ENCODE measurements at regions not wholly inside any gene's neighbourhood (a gene's known extent, or its start where the extent isn't known, plus 50 kb on each side); places are given as distances from the start of the nearest gene placed in this dataset.

GRCh38 chr2:177051278-177051677, 161.3 kb upstream of the HNRNPA3 start:
- CTCF ChIA-PET = no interaction called here
- Histone ChIP-seq H3K4me3 (ENCODE audit: low read depth, low read length, poor library complexity, severe bottlenecking) (no peak overlapping the region), H3K27me3 (replicated peaks; ENCODE audit: insufficient read depth, low read depth, low read length, poor library complexity) (no peaks in the 10 kb centered on the region), H3K9me3 (ENCODE audit: low read depth, low read length, poor library complexity, severe bottlenecking) (no peaks in the 10 kb centered on the region), H3K36me3 (ENCODE audit: insufficient read depth, low read length, poor library complexity, severe bottlenecking) (no peaks in the 10 kb centered on the region), H3K4me1 (ENCODE audit: insufficient read depth, low read length, poor library complexity, severe bottlenecking) (no peaks in the 10 kb centered on the region), H3K27ac (ENCODE audit: low read depth, low read length, poor library complexity, severe bottlenecking) (no peak overlapping the region)
- DNase-seq (ENCODE audit: low spot score) = no peak
- POLR2A ChIA-PET (ENCODE audit: low non-redundant PET) = no interaction called here
- TF ChIP-seq EZH2 (IDR thresholded peaks at IDR 0.05; ENCODE audit: borderline replicate concordance, low read depth, low read length, poor library complexity, severe bottlenecking) = no peak
- TF ChIP-seq, protein P1, sequence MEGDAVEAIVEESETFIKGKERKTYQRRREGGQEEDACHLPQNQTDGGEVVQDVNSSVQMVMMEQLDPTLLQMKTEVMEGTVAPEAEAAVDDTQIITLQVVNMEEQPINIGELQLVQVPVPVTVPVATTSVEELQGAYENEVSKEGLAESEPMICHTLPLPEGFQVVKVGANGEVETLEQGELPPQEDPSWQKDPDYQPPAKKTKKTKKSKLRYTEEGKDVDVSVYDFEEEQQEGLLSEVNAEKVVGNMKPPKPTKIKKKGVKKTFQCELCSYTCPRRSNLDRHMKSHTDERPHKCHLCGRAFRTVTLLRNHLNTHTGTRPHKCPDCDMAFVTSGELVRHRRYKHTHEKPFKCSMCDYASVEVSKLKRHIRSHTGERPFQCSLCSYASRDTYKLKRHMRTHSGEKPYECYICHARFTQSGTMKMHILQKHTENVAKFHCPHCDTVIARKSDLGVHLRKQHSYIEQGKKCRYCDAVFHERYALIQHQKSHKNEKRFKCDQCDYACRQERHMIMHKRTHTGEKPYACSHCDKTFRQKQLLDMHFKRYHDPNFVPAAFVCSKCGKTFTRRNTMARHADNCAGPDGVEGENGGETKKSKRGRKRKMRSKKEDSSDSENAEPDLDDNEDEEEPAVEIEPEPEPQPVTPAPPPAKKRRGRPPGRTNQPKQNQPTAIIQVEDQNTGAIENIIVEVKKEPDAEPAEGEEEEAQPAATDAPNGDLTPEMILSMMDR (conservative IDR thresholded peaks at IDR 0.05; ENCODE audit: low read depth, low read length) = no peak
- intact Hi-C loops (cut with micrococcal nuclease; ENCODE audit: unreplicated experiment) = no loop called here
- no TSS peak for BruUV-seq (replicated peaks)

GRCh38 chr2:177052471-177052870, 160.1 kb upstream of the HNRNPA3 start:
- TF ChIP-seq EZH2 (IDR thresholded peaks at IDR 0.05; ENCODE audit: borderline replicate concordance, low read depth, low read length, poor library complexity, severe bottlenecking) = no peak
- TF ChIP-seq, protein P1 (conservative IDR thresholded peaks at IDR 0.05; ENCODE audit: low read depth, low read length) = no peak
- Histone ChIP-seq H3K27me3 (replicated peaks; ENCODE audit: insufficient read depth, low read depth, low read length, poor library complexity) (no peaks in the 10 kb centered on the region), H3K4me3 (ENCODE audit: low read depth, low read length, poor library complexity, severe bottlenecking) (no peak overlapping the region), H3K4me1 (ENCODE audit: insufficient read depth, low read length, poor library complexity, severe bottlenecking) (no peaks in the 10 kb centered on the region), H3K27ac (ENCODE audit: low read depth, low read length, poor library complexity, severe bottlenecking) (no peak overlapping the region), H3K9me3 (ENCODE audit: low read depth, low read length, poor library complexity, severe bottlenecking) (no peaks in the 10 kb centered on the region), H3K36me3 (ENCODE audit: insufficient read depth, low read length, poor library complexity, severe bottlenecking) (no peaks in the 10 kb centered on the region)
- no TSS peak for BruUV-seq (replicated peaks)
- intact Hi-C loops (cut with micrococcal nuclease; ENCODE audit: unreplicated experiment) = no loop called here
- CTCF ChIA-PET = no interaction called here
- no peak for DNase-seq (ENCODE audit: low spot score)
- POLR2A ChIA-PET (ENCODE audit: low non-redundant PET) = no interaction called here

DNA sequence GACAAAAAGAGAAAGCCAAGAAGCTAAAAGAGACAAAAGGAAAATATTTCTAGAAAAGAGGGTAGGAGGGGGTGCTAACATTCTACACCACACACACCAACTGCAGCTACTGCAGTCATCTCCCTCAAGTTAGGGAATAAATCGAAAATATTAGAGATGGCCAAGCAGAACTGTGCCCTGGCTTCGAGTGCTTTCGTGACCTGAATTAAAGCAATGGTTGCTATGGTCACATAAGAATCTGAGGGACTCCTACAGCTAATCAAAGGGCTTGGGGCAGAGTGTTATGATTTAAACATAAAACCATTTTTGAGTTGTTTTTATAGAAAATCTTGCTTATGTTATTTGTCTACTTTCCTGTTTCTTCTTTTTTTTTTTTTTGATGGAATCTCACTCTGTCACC, 159.6 kb upstream of the HNRNPA3 start:
- no TSS peak for BruUV-seq (replicated peaks)
- no peak for DNase-seq (ENCODE audit: low spot score)
- no peaks in the 10 kb centered on the region for H3K27me3 ChIP-seq (replicated peaks; ENCODE audit: insufficient read depth, low read depth, low read length, poor library complexity)
- no peaks in the 10 kb centered on the region for H3K9me3 ChIP-seq (ENCODE audit: low read depth, low read length, poor library complexity, severe bottlenecking)
- CTCF ChIA-PET = no interaction called here
- no peaks in the 10 kb centered on the region for H3K36me3 ChIP-seq (ENCODE audit: insufficient read depth, low read length, poor library complexity, severe bottlenecking)
- intact Hi-C loops (cut with micrococcal nuclease; ENCODE audit: unreplicated experiment) = no loop called here
- no peaks in the 10 kb centered on the region for H3K4me1 ChIP-seq (ENCODE audit: insufficient read depth, low read length, poor library complexity, severe bottlenecking)
- H3K4me3 ChIP-seq (ENCODE audit: low read depth, low read length, poor library complexity, severe bottlenecking) = no peak overlapping the region
- POLR2A ChIA-PET (ENCODE audit: low non-redundant PET) = no interaction called here
- no peak overlapping the region for H3K27ac ChIP-seq (ENCODE audit: low read depth, low read length, poor library complexity, severe bottlenecking)
- TF ChIP-seq, protein P1 (conservative IDR thresholded peaks at IDR 0.05; ENCODE audit: low read depth, low read length) = no peak
- TF ChIP-seq EZH2 (IDR thresholded peaks at IDR 0.05; ENCODE audit: borderline replicate concordance, low read depth, low read length, poor library complexity, severe bottlenecking) = no peak
